ENCODE measurements at regions not wholly inside any gene's neighbourhood (a gene's known extent, or its start where the extent isn't known, plus 50 kb on each side); places are given as distances from the start of the nearest gene placed in this dataset.

DNA sequence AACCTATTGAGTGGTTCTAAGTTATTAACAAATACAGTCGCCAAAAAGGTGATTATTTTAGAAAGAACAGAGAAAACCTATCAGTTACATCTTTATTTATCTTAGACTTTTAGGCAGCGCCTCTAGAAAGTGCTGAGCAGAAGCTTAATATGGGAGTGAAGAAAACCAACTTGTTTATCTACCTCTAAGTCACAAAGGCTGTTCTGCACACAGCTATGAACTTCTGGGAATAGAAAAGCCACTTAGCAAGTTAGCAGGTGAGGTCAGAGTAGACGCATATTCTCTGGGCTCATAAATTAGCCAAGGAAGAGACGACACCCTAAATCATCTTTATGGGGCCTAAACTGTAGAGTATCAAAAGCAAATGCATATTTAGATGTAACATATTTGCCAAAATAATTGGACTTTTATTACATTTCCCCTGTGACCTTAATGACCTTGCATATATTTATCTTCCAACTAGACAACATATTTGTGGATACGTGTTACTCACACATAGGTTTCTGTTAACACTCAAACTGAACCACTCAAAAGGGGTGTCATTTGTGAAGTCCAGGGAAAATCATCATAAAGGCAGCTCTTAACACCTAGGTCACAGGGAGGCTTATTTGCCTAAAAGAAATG, 267.1 kb downstream of the ADGB start:
- in situ Hi-C loops (cut with HindIII; ENCODE audit: low sequenced_read_pairs) = no loop called here

GRCh38 chr6:146866731-146867414, 268.1 kb downstream of the ADGB start:
- in situ Hi-C loops (cut with HindIII; ENCODE audit: low sequenced_read_pairs) = no loop called here

More for the DNA sequence above, 267.1 kb downstream of the ADGB start:
- DNase-seq (ENCODE audit: low spot score) = no peak

GRCh38 chr6:146868671-146869209, 270.0 kb downstream of the ADGB start:
- no peak for DNase-seq (ENCODE audit: low spot score)
- in situ Hi-C loops (cut with HindIII; ENCODE audit: low sequenced_read_pairs) = no loop called here

More at GRCh38 chr6:146866731-146867414, 268.1 kb downstream of the ADGB start:
- no peak for DNase-seq (ENCODE audit: low spot score)

GRCh38 chr6:146870760-146871159, 272.0 kb downstream of the ADGB start:
- in situ Hi-C loops (cut with HindIII; ENCODE audit: low sequenced_read_pairs) = no loop called here
- no peak for DNase-seq (ENCODE audit: low spot score)

DNA sequence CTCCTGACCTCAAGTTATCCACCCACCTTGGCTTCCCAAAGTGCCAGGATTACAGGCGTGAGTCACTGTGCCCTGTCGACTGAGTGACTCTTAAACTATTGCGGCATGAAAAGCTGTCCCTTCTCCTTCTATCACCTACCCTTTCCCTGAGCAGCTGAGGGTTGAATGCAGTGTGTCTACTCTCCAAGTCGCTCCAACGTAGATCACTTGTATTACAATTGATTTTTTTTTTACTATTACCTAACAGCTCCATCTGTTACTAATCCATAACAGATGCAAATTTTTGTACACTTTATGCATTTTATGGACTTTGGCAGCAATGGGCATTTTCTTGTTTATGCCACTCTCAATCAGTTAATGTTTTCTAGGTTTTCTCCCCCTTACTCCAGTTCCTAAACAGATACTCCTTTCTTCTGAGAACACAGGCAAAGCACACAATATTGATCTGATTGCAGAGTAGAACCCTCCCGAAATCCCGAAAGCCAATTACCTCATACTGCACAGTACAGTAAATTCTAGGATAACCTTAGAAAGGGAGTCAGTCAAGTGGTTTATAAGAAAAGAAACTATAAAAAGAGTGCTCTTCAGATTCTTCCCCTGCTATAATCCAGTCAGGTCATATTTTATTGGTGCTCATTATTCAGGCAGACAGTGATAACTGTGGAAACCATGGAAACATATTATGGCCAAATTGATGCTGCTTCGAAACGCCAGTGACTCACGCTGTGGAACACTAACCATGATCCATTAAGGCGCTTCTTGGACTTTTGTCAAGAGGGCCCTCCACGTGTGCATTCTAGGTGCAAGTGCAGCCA, 273.0 kb downstream of the ADGB start:
- in situ Hi-C loops (cut with HindIII; ENCODE audit: low sequenced_read_pairs) = no loop called here
- no peak for DNase-seq (ENCODE audit: low spot score)

DNA sequence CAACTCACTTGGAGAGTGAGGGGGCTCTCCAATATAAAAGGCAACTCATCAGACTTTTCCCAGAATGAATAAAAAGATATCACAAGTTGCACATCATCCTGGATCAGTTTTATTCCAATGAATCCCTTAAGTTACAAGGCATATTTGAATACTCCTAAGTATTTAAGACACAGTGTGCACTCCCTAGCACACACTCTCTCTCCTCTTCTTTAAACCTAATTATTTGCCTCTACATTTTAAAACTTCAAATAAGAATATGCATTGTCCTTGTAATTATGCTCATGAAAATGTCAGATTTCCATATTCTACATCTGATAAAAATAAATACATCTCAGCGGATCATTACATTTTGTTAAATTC, 273.6 kb downstream of the ADGB start:
- in situ Hi-C loops (cut with HindIII; ENCODE audit: low sequenced_read_pairs) = no loop called here
- no peak for DNase-seq (ENCODE audit: low spot score)

GRCh38 chr6:146874278-146875018, 275.7 kb downstream of the ADGB start:
- DNase-seq (ENCODE audit: low spot score) = no peak
- in situ Hi-C loops (cut with HindIII; ENCODE audit: low sequenced_read_pairs) = no loop called here

- in situ Hi-C loops (cut with HindIII; ENCODE audit: low sequenced_read_pairs) = no loop called here
- DNase-seq (ENCODE audit: low spot score) = no peak
Measured at GRCh38 chr6:146875927-146876270, 277.1 kb downstream of the ADGB start.

- in situ Hi-C loops (cut with HindIII; ENCODE audit: low sequenced_read_pairs) = no loop called here
- DNase-seq (ENCODE audit: low spot score) = no peak
Measured at GRCh38 chr6:146876271-146877151, 277.7 kb downstream of the ADGB start.

DNA sequence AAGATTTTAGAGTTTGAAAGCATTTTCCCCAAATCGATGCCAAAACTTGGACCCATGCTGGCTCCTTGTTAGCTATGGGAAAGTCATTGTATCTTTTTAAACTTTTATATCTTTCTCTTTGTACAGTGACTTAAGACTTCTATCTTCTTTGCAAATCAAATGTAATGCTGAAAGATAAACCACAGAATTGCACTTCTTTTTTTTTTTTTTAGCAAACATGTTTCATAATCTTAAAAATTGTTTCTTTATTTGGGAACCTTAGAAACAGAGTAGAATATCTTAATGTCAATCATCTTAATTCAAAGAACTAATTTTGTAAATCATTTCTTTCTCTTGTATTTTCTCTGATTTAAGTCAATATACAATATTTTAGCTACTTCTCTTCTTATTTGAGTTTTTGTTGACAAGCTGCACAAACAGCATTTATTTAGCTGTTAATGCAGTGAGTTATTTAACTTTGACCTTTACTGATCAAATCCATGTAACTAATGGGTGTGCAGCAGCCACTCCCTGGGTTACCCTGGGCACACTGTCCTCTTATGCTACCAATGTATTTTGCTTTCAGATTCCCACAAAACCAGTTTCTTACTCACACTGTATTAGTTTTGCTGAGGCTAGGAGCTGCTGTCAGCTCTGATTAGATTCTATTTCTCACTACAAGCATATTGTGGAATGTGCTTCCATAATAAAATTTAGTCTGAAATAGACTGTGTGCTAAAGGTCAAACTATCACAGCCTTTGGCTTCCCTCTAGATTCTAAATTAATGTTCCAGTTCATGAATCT, 279.6 kb downstream of the ADGB start:
- in situ Hi-C loops (cut with HindIII; ENCODE audit: low sequenced_read_pairs) = no loop called here
- DNase-seq (ENCODE audit: low spot score) = no peak

GRCh38 chr6:146878952-146879340, 280.2 kb downstream of the ADGB start:
- no peak for DNase-seq (ENCODE audit: low spot score)
- in situ Hi-C loops (cut with HindIII; ENCODE audit: low sequenced_read_pairs) = no loop called here

DNA sequence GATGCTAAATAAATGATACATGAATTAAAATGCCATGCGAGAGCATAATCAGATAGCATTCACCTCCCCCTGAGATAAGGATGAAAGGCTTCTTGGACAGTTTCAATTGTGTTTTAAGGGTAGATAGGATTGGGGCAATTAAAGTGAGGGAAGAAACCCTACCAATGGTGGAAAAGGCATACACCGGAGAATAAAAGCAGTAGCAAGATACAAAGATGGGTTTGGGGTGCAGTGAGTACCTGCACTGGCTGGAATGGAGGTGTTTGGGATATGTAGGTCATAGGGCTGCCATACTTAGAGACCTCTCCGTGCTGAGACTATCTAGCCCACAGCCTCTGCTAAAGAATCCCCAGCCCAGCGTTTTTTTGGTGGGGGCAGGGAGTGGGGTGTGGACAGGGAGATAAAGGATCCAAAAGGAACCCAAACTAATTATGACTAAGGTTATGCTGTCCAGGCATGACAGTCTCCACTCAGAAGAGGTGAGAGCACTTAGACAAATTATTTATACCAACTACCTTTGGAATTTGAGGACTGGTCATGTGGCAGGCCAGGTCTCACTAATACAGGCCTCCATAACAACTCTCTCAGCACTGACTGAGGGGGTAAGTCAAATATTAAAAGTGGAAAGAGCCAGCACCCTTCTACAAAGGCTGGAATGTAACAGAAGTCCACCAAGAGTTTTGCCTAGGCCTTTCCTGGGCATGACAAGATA, 280.8 kb downstream of the ADGB start:
- in situ Hi-C loops (cut with HindIII; ENCODE audit: low sequenced_read_pairs) = no loop called here
- DNase-seq (ENCODE audit: low spot score) = no peak

- no peak for DNase-seq (ENCODE audit: low spot score)
- in situ Hi-C loops (cut with HindIII; ENCODE audit: low sequenced_read_pairs) = no loop called here
Measured at GRCh38 chr6:146881228-146882181, 282.7 kb downstream of the ADGB start.

DNA sequence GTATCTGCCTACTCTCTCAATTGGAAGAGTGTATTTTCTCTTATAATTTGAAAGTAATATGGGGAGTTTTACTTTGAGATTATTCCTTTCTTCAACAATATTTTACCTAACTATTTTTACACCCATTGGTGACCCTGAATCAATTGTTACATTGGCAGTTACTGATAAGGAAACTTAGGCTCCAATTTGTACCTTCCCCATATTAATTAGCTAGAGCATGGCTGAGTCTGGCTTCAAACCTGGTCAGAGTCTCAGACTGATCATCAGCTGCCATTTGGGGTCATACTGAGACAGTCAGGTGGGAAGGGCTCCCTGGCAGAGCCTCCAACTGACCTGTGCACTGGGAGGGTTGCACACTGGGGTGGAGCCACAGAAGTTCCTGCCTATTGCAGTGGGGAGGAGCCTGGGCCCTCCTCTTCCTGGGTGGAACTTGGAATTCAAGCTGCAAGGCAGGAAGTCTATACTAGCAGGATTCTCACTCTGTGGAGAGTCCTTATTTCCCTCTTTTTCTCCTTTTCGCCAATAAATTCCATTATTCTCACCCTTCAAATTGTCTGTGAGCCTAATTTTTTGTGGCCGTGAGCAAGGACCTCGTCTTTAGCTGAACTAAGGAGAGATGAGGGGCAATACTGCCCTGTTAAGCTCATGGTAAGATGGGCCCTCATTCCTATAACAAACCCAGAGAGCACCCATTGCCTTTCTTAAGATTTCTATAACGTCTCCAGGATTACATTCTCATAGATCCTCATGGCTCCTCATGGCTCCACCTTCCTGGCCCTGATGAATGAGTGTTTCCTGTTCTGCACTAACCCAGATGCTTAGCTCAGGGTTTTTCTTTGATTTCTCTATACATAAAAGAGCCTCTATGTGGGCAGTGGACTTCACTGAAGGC, 285.1 kb downstream of the ADGB start:
- DNase-seq (ENCODE audit: low spot score) = no peak
- in situ Hi-C loops (cut with HindIII; ENCODE audit: low sequenced_read_pairs) = no loop called here

- DNase-seq (ENCODE audit: low spot score) = no peak
- in situ Hi-C loops (cut with HindIII; ENCODE audit: low sequenced_read_pairs) = no loop called here
Measured at GRCh38 chr6:146884728-146885127, 286.0 kb downstream of the ADGB start.

Measured in G401 (cell line).